CD14-positive monocyte (primary cell): ENCODE measurements at regions not wholly inside any gene's neighbourhood (a gene's known extent, or its start where the extent isn't known, plus 50 kb on each side); places are given as distances from the start of the nearest gene placed in this dataset.

ENCODE experiments used
- DNase-seq, 3 donors: peaks; one replicate each; pipeline ENCODE4 v3.0.0-alpha.2; 2011 to 2022
- H2AFZ ChIP-seq: 2 replicates; pipeline ENCODE4 v1.6.0; 2012; ENCODE audit warnings: mild to moderate bottlenecking, low read depth, low read length, inconsistent platforms; ENCODE audit not compliant: insufficient read depth, poor library complexity, severe bottlenecking
- H3K27ac ChIP-seq, 2 donors: 1 replicate in 1 of 2; 2 replicates in 1 of 2; pipeline ENCODE4 v1.5.1; 2012 to 2013; ENCODE audit warnings: low read length in 2 of 2, control low read depth in 1 of 2, inconsistent platforms in 1 of 2, low read depth in 1 of 2, mild to moderate bottlenecking in 1 of 2
- H3K27me3 ChIP-seq, 2 donors: one replicate each; pipeline versions ENCODE4 v1.6.0 to v1.6.1; 2011 to 2013; ENCODE audit warnings: low read length in 2 of 2; ENCODE audit not compliant: control insufficient read depth in 2 of 2, insufficient read depth in 2 of 2
- H3K36me3 ChIP-seq, 2 donors: replicated peaks in 1 of 2; 1 replicate in 1 of 2; 2 replicates in 1 of 2; pipeline versions ENCODE4 v1.5.1 to v1.6.1; 2012 to 2013; ENCODE audit warnings: low read length in 2 of 2, control low read depth in 1 of 2, inconsistent platforms in 1 of 2, mild to moderate bottlenecking in 1 of 2; ENCODE audit not compliant: insufficient read depth in 2 of 2, control insufficient read depth in 1 of 2
- H3K4me1 ChIP-seq, 2 donors: 1 replicate in 1 of 2; 2 replicates in 1 of 2; pipeline versions ENCODE4 v1.5.1 to v1.6.1; 2012 to 2013; ENCODE audit warnings: low read length in 2 of 2, control low read depth in 1 of 2, inconsistent platforms in 1 of 2, mild to moderate bottlenecking in 1 of 2, moderate library complexity in 1 of 2; ENCODE audit not compliant: insufficient read depth in 2 of 2, control insufficient read depth in 1 of 2
- H3K4me2 ChIP-seq: replicated peaks from 2 replicates; pipeline ENCODE3; 2012; ENCODE audit warnings: low read length, moderate library complexity, mild to moderate bottlenecking; ENCODE audit not compliant: poor library complexity, severe bottlenecking; ENCODE audit errors: extremely low read depth
- H3K4me3 ChIP-seq, 3 experiments: fragments of 200-600 bp in 1 of 3; sonication (generic) in 1 of 3; replicated peaks in 1 of 3; 1 replicate in 2 of 3; 2 replicates in 1 of 3; pipeline ENCODE4 v1.5.1; 2011 to 2013; ENCODE audit warnings: low read length in 3 of 3, mild to moderate bottlenecking in 3 of 3, control low read depth in 2 of 3, low read depth in 2 of 3, inconsistent platforms in 1 of 3, moderate library complexity in 1 of 3
- H3K79me2 ChIP-seq: 2 replicates; pipeline ENCODE4 v1.6.0; 2012; ENCODE audit warnings: mild to moderate bottlenecking, control low read depth, inconsistent platforms, low read length, moderate library complexity; ENCODE audit not compliant: insufficient read depth
- H3K9ac ChIP-seq: 2 replicates; pipeline ENCODE4 v1.6.0; 2017; ENCODE audit warnings: low read length, mild to moderate bottlenecking; ENCODE audit not compliant: insufficient read depth, poor library complexity, severe bottlenecking
- H3K9me3 ChIP-seq, 2 donors: replicated peaks in 1 of 2; 1 replicate in 1 of 2; 2 replicates in 1 of 2; pipeline versions ENCODE4 v1.5.1 to v1.6.1; 2012 to 2013; ENCODE audit warnings: low read length in 2 of 2, control low read depth in 1 of 2; ENCODE audit not compliant: control insufficient read depth in 1 of 2, insufficient read depth in 1 of 2
- H4K20me1 ChIP-seq: 2 replicates; pipeline ENCODE4 v1.6.0; 2012; ENCODE audit warnings: mild to moderate bottlenecking, low read length, control low read depth, moderate library complexity; ENCODE audit not compliant: insufficient read depth
- H3K27ac Mint-ChIP-seq, 7 donors: one replicate each; pipeline ENCODE4 v1.8.0; 2020; ENCODE audit warnings: mild to moderate bottlenecking in 7 of 7, mixed read lengths in 7 of 7, moderate library complexity in 6 of 7, inconsistent platforms in 2 of 7
- H3K27me3 Mint-ChIP-seq, 3 donors: one replicate each; pipeline ENCODE4 v1.8.0; 2021 to 2022; ENCODE audit warnings: low read depth in 3 of 3, mild to moderate bottlenecking in 3 of 3, mixed read lengths in 3 of 3, moderate library complexity in 3 of 3, inconsistent platforms in 1 of 3
- H3K36me3 Mint-ChIP-seq, 2 donors: one replicate each; pipeline ENCODE4 v1.8.0; 2020; ENCODE audit warnings: mixed read lengths in 2 of 2, inconsistent platforms in 1 of 2, mild to moderate bottlenecking in 1 of 2
- H3K4me1 Mint-ChIP-seq: one replicate; pipeline ENCODE4 v1.8.0; 2020; ENCODE audit warnings: mild to moderate bottlenecking, mixed read lengths
- H3K4me3 Mint-ChIP-seq, 2 donors: one replicate each; pipeline ENCODE4 v1.8.0; 2020; ENCODE audit warnings: mild to moderate bottlenecking in 2 of 2, mixed read lengths in 2 of 2, moderate library complexity in 1 of 2
- H3K9me3 Mint-ChIP-seq, 7 donors: one replicate each; pipeline ENCODE4 v1.8.0; 2020 to 2022; ENCODE audit warnings: mixed read lengths in 7 of 7, mild to moderate bottlenecking in 6 of 7, moderate library complexity in 6 of 7, inconsistent platforms in 2 of 7
- CTCF ChIP-seq: fragments of 200-600 bp; IDR thresholded peaks from one replicate; pipeline ENCODE4 v1.8.0; 2022; ENCODE audit warnings: antibody characterized with exemption, mild to moderate bottlenecking
- WGBS: methylation state at CpG from one replicate; pipeline ENCODE4 v1.1.5; 2013; ENCODE audit warnings: missing lambda C conversion rate; ENCODE audit not compliant: insufficient coverage; 5-methylcytosine and 5-hydroxymethylcytosine counted together
- intact Hi-C, 2 donors: fragments of 100-400 bp; cut with micrococcal nuclease; formaldehyde crosslinking; loops; one replicate each; pipeline versions ENCODE4 v1.15.0 to v1.15.1; 2023

GRCh38 chr7:116315803-116316202 lies 105.5 kb downstream of the TES start:
- Histone ChIP-seq H4K20me1 (no peaks in the 10 kb centered on the region), H3K9ac (no peak overlapping the region), H3K4me3 (no peak overlapping the region), H3K9me3 (no peaks in the 10 kb centered on the region), H3K27me3 (no peaks in the 10 kb centered on the region), H2AFZ (no peak overlapping the region), H3K4me2 (no peak overlapping the region), H3K79me2 (no peaks in the 10 kb centered on the region), H3K36me3 (no peaks in the 10 kb centered on the region), H3K4me1 (no peaks in the 10 kb centered on the region), H3K27ac (no peak overlapping the region)
- Mint-ChIP-seq H3K27me3 (peaks cover 0 to 7% (median 0%) of the 10 kb centered on the region in 3 donors), H3K36me3 (no peaks in the 10 kb centered on the region), H3K4me1 (no peaks in the 10 kb centered on the region), H3K27ac (no peak overlapping the region), H3K4me3 (no peak overlapping the region), H3K9me3 (no peaks in the 10 kb centered on the region)
- DNase-seq: no peak
- TF ChIP-seq CTCF: no peak
- intact Hi-C loops: no loop called here
- 100% methylated on average over 2 of the region's 3 CpGs for whole genome bisulfite sequencing

GRCh38 chr7:116316838-116317628 lies 106.7 kb downstream of the TES start:
- TF ChIP-seq CTCF: no peak
- intact Hi-C loops: no loop called here
- Mint-ChIP-seq H3K27me3 (peaks cover 0 to 7% (median 0%) of the 10 kb centered on the region in 3 donors), H3K9me3 (no peaks in the 10 kb centered on the region), H3K4me1 (no peaks in the 10 kb centered on the region), H3K36me3 (no peaks in the 10 kb centered on the region), H3K4me3 (no peak overlapping the region), H3K27ac (no peak overlapping the region)
- DNase-seq: no peak
- Histone ChIP-seq H3K4me2 (no peak overlapping the region), H3K27ac (no peak overlapping the region), H3K36me3 (no peaks in the 10 kb centered on the region), H3K9ac (no peak overlapping the region), H2AFZ (no peak overlapping the region), H4K20me1 (no peaks in the 10 kb centered on the region), H3K4me3 (no peak overlapping the region), H3K27me3 (no peaks in the 10 kb centered on the region), H3K79me2 (no peaks in the 10 kb centered on the region), H3K9me3 (no peaks in the 10 kb centered on the region), H3K4me1 (no peaks in the 10 kb centered on the region)
- whole genome bisulfite sequencing: 94% methylated on average over 4 of the region's 7 CpGs
